PFSK-1 (cell line): ENCODE measurements at regions not wholly inside any gene's neighbourhood (a gene's known extent, or its start where the extent isn't known, plus 50 kb on each side); places are given as distances from the start of the nearest gene placed in this dataset.

ENCODE experiments used
- FOXP2 ChIP-seq: optimal IDR thresholded peaks from 2 replicates; pipeline ENCODE3; 2011; ENCODE audit warnings: borderline replicate concordance, control low read depth, inconsistent platforms; ENCODE audit not compliant: insufficient read depth; ENCODE audit errors: extremely low read length, extremely low read depth
- POLR2AphosphoS5 ChIP-seq: IDR thresholded peaks from 2 replicates; pipeline ENCODE4 v1.6.1; 2012; ENCODE audit warnings: low read depth, mild to moderate bottlenecking, control low read depth, low read length, moderate library complexity
- SIN3A ChIP-seq: IDR thresholded peaks from 2 replicates; pipeline ENCODE4 v1.6.1; 2012; ENCODE audit warnings: mild to moderate bottlenecking, low read length, moderate library complexity, borderline replicate concordance; ENCODE audit not compliant: insufficient read depth
- TAF1 ChIP-seq: IDR thresholded peaks from 2 replicates; pipeline ENCODE4 v1.6.1; 2012; ENCODE audit warnings: low read length, control low read depth, borderline replicate concordance; ENCODE audit not compliant: insufficient read depth
- TF ChIP-seq, protein P1 (sequence below), 2 experiments: IDR thresholded peaks; 2 replicates each; pipeline versions ENCODE4 v1.6.1 to v1.8.0; 2011 to 2012; ENCODE audit warnings: low read depth in 2 of 2, low read length in 2 of 2, control low read depth in 1 of 2, inconsistent platforms in 1 of 2, mild to moderate bottlenecking in 1 of 2, moderate library complexity in 1 of 2; ENCODE audit not compliant: insufficient read depth in 1 of 2

DNA sequence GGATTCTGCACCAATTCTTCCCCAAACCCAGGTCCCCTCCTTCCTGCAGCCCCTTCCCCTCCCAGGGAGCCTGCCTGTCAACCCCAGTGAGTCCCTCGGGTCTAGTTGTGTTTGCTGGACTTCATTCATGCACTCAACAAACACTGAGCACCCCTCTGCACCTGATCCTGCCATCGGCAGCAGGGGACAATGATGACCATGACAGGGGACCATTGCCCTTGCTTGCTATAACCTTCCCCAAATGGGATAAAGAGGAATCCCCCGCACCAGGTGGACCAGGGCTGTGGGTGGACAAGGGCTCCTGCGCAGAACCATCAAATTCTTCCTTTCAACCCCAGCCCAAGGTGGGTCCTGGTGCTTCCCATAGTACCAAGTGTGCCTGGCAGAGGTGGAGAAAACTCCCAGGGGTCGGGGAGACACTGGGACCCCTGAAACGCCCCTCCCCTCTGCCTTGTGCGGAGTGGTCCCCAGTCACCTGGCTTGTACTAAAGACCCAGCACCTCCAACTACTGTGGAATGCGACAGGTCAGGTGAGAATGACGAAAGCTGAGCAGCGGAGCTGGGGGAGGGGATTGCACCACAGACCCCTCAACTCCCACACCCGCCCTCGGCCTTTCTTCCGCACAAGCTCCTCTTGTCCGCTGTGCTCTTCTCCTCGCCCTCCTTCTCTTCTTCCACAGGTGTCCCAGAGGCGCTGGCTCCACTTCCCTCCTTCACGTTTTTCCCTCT, 119.9 kb upstream of the ZNF217 start:
- TF ChIP-seq POLR2AphosphoS5 (no peak), TAF1 (no peak), FOXP2 (no peak), SIN3A (no peak)
- TF ChIP-seq, protein P1, sequence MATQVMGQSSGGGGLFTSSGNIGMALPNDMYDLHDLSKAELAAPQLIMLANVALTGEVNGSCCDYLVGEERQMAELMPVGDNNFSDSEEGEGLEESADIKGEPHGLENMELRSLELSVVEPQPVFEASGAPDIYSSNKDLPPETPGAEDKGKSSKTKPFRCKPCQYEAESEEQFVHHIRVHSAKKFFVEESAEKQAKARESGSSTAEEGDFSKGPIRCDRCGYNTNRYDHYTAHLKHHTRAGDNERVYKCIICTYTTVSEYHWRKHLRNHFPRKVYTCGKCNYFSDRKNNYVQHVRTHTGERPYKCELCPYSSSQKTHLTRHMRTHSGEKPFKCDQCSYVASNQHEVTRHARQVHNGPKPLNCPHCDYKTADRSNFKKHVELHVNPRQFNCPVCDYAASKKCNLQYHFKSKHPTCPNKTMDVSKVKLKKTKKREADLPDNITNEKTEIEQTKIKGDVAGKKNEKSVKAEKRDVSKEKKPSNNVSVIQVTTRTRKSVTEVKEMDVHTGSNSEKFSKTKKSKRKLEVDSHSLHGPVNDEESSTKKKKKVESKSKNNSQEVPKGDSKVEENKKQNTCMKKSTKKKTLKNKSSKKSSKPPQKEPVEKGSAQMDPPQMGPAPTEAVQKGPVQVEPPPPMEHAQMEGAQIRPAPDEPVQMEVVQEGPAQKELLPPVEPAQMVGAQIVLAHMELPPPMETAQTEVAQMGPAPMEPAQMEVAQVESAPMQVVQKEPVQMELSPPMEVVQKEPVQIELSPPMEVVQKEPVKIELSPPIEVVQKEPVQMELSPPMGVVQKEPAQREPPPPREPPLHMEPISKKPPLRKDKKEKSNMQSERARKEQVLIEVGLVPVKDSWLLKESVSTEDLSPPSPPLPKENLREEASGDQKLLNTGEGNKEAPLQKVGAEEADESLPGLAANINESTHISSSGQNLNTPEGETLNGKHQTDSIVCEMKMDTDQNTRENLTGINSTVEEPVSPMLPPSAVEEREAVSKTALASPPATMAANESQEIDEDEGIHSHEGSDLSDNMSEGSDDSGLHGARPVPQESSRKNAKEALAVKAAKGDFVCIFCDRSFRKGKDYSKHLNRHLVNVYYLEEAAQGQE (IDR thresholded peaks at IDR 0.05; ENCODE audit: insufficient read depth in 1 of 2, low read depth in 2 of 2, low read length in 2 of 2), result no peak
